Endothelial cell (in vitro differentiated cells): ENCODE measurements at regions not wholly inside any gene's neighbourhood (a gene's known extent, or its start where the extent isn't known, plus 50 kb on each side); places are given as distances from the start of the nearest gene placed in this dataset.

Source experiments
- DNase-seq: peaks from one replicate; pipeline ENCODE4 v3.0.0; 2021; ENCODE audit warnings: low spot score
- H3K27ac Mint-ChIP-seq: one replicate; pipeline ENCODE4 v1.8.0; 2021; ENCODE audit warnings: mixed read lengths, inconsistent platforms; ENCODE audit not compliant: unreplicated experiment
- H3K27me3 Mint-ChIP-seq: one replicate; pipeline ENCODE4 v1.8.0; 2021; ENCODE audit warnings: mild to moderate bottlenecking, moderate library complexity, mixed read lengths, inconsistent platforms; ENCODE audit not compliant: unreplicated experiment
- H3K36me3 Mint-ChIP-seq: one replicate; pipeline ENCODE4 v1.8.0; 2021; ENCODE audit warnings: mild to moderate bottlenecking, low read depth, mixed read lengths, inconsistent platforms; ENCODE audit not compliant: unreplicated experiment
- H3K4me1 Mint-ChIP-seq: one replicate; pipeline ENCODE4 v1.8.0; 2021; ENCODE audit warnings: mild to moderate bottlenecking, mixed read lengths, inconsistent platforms; ENCODE audit not compliant: unreplicated experiment
- H3K4me3 Mint-ChIP-seq: one replicate; pipeline ENCODE4 v1.8.0; 2021; ENCODE audit warnings: mild to moderate bottlenecking, mixed read lengths, inconsistent platforms; ENCODE audit not compliant: unreplicated experiment
- H3K9me3 Mint-ChIP-seq: one replicate; pipeline ENCODE4 v1.8.0; 2021; ENCODE audit warnings: mixed read lengths, inconsistent platforms; ENCODE audit not compliant: unreplicated experiment
- TF ChIP-seq, protein P1 (sequence below): fragments of 200-600 bp; sonication (generic); IDR thresholded peaks from one replicate; pipeline ENCODE4 v1.5.0; 2021; ENCODE audit warnings: antibody characterized with exemption; ENCODE audit not compliant: unreplicated experiment

DNA sequence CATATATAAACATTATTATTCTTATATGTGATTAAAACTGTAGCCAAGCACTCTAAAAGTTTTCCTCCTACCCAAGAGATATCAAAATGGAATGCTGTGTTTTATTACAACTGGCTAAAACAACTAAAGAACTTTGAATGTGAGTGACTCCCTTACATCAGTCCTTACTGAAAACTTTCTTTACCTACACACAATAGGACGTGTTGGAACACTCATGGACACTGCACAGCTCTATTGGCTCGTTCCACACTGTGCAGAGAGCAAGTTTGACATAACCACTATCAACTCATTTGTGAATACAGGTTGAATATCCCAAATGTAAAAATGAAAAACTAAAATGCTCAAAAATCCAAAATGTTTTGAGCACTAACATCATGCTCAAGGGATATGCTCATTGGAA lies 650.6 kb downstream of the SLC4A3 start:
- Mint-ChIP-seq H3K4me3 (no peak overlapping the region), H3K9me3 (no peaks in the 10 kb centered on the region)

DNA sequence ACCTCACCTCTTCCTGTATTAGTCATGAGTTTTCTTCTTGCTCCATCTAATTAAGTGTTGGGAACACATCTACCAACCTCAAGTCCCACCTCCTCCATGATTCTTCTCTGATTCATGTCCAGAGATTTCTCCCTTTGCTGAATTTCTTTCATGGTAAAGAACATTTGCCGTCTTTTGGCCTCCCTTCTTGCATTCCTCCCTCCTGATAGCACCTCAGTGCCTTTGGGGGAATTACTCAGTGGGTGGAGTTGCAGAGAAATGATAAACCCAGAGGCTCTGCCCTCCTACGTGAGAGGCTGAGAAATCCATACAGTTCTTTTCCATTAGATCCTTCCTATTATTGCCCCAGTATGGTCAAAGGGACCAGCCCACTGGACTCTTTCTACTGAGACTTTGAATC lies 651.9 kb downstream of the SLC4A3 start:
- Mint-ChIP-seq H3K9me3 (no peaks in the 10 kb centered on the region), H3K4me3 (no peak overlapping the region), H3K36me3 (no peaks in the 10 kb centered on the region), H3K27ac (no peak overlapping the region), H3K27me3 (peaks cover 5% of the 10 kb centered on the region), H3K4me1 (peaks cover 4% of the 10 kb centered on the region)
- TF ChIP-seq, protein P1, sequence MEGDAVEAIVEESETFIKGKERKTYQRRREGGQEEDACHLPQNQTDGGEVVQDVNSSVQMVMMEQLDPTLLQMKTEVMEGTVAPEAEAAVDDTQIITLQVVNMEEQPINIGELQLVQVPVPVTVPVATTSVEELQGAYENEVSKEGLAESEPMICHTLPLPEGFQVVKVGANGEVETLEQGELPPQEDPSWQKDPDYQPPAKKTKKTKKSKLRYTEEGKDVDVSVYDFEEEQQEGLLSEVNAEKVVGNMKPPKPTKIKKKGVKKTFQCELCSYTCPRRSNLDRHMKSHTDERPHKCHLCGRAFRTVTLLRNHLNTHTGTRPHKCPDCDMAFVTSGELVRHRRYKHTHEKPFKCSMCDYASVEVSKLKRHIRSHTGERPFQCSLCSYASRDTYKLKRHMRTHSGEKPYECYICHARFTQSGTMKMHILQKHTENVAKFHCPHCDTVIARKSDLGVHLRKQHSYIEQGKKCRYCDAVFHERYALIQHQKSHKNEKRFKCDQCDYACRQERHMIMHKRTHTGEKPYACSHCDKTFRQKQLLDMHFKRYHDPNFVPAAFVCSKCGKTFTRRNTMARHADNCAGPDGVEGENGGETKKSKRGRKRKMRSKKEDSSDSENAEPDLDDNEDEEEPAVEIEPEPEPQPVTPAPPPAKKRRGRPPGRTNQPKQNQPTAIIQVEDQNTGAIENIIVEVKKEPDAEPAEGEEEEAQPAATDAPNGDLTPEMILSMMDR: no peak
- no peak for DNase-seq

More for the DNA sequence above, 650.6 kb downstream of the SLC4A3 start:
- no peaks in the 10 kb centered on the region for H3K36me3 Mint-ChIP-seq
- no peak for DNase-seq
- peaks cover 4% of the 10 kb centered on the region for H3K4me1 Mint-ChIP-seq
- H3K27me3 Mint-ChIP-seq: peaks cover 5% of the 10 kb centered on the region
- no peak overlapping the region for H3K27ac Mint-ChIP-seq
- TF ChIP-seq, protein P1: no peak

DNA sequence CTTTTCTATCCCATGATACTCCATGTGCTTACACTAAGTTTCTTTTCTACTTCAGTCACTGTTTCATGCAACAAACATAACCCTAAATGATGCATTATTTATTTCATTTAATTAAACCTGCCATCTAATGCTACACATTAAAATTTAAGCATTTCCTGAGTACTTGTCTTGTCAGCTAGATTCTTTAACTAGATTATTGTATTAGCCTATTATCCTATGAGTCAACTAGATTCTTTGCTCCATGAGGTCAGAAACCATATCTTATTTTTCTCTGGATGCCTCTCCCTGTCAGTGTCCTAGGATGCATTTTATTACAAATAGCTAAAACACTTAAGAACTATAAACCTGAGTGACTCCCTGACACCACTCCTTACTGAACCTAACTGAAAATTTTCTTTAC lies 652.4 kb downstream of the SLC4A3 start:
- Mint-ChIP-seq H3K4me3 (no peak overlapping the region), H3K36me3 (no peaks in the 10 kb centered on the region), H3K27me3 (peaks cover 5% of the 10 kb centered on the region), H3K4me1 (peaks cover 4% of the 10 kb centered on the region), H3K27ac (no peak overlapping the region), H3K9me3 (no peaks in the 10 kb centered on the region)
- TF ChIP-seq, protein P1: no peak
- no peak for DNase-seq

DNA sequence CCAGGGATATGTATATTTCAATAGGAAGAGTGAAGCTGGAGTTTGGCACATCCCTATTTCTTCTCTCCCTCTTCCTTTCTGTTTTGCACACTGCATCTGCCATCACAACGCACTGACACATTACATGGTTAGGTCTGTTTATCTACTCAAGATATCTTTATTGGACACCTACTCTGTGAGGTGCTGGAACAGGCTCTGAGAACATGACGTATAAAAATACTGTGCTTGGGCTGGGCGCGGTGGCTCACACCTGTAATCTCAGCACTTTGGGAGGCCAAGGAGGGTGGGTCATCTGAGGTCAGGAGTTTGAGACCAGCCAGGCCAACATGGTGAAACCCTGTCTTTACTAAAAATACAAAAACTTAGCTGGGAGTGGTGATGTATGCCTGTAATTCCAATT lies 653.3 kb downstream of the SLC4A3 start:
- no peak for DNase-seq
- no peaks in the 10 kb centered on the region for H3K36me3 Mint-ChIP-seq
- peaks cover 5% of the 10 kb centered on the region for H3K27me3 Mint-ChIP-seq
- H3K9me3 Mint-ChIP-seq: no peaks in the 10 kb centered on the region
- H3K4me3 Mint-ChIP-seq: no peak overlapping the region
- H3K27ac Mint-ChIP-seq: no peak overlapping the region
- peaks cover 4% of the 10 kb centered on the region for H3K4me1 Mint-ChIP-seq
- TF ChIP-seq, protein P1: no peak

DNA sequence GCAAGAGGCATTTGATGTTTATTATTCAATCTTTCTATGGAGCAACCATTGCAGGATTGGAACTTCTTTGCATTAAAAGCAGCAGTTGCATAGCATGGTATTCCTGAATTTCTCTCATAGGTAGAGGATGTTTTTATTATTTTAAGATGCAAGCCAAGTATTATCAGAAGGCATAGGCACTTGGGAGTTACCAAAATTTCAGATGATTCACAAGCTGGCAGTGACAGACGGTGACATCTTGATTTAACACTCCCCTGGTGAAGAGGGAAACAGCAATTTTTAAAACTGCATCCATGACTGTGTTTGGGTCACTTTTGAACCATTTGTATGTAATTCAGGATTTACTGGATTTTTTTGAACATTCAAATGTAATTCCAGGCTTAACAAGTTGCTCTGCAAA lies 654.3 kb downstream of the SLC4A3 start:
- Mint-ChIP-seq H3K4me1 (no peaks in the 10 kb centered on the region), H3K4me3 (no peak overlapping the region), H3K36me3 (no peaks in the 10 kb centered on the region), H3K27ac (no peak overlapping the region), H3K9me3 (no peaks in the 10 kb centered on the region), H3K27me3 (no peaks in the 10 kb centered on the region)
- no peak for DNase-seq
- TF ChIP-seq, protein P1: no peak
